ENCODE measurements at regions not wholly inside any gene's neighbourhood (a gene's known extent, or its start where the extent isn't known, plus 50 kb on each side); places are given as distances from the start of the nearest gene placed in this dataset.
"Not testable (repeated sequence)": the region's sequence is repeated elsewhere in the genome, so short reads cannot be mapped to it uniquely, and the experiment has no call there.

DNA sequence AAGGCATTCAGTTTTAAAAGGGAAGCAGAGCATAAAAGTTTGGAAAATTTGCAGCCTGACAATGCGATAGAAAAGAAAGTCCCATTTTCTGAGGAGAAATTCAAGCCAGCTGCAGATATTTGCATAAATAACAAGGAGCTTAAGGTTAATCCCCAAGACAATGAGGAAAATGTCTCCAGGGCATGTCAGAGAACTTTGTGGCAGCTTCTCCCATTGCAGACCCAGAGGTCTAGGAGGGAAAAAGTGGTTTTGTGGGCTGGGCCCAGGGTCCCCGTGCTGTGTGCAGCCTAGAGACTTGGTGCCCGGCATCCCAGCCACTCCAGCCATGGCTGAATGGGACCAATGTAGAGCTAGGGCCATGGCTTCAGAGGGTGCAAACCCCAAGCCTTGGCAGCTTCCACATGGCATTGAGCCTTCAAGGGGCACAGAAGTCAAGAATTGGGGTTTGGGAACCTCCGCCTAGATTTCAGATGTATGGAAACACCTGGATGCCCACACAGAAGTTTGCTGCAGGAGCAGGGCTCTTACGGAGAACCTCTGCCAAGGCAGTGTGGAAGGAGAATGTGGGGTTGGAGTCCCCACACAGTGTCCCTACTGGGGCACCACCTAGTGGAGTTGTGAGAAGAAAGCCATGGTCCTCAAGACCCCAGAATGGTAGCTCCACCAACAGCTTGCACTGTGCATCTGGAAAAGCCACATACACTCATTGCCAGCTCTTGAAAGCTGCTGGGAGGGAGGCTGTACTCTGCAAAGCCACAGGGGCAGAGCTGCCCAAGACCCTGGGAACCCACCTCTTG is 62.3 kb upstream of the SSBP3 start:
- H3K36me3 ChIP-seq (ENCODE audit: control insufficient read depth, insufficient read depth, low read length); H3K9ac ChIP-seq (ENCODE audit: low read length); H3K27me3 ChIP-seq (ENCODE audit: control insufficient read depth, insufficient read depth, low read length); H3K9me3 ChIP-seq (ENCODE audit: control insufficient read depth, low read length); H3K4me3 ChIP-seq (ENCODE audit: low read length): not testable (repeated sequence)
- H3K4me1 ChIP-seq (ENCODE audit: control insufficient read depth, insufficient read depth, low read length) = peaks cover 14% of the 10 kb centered on the region

DNA sequence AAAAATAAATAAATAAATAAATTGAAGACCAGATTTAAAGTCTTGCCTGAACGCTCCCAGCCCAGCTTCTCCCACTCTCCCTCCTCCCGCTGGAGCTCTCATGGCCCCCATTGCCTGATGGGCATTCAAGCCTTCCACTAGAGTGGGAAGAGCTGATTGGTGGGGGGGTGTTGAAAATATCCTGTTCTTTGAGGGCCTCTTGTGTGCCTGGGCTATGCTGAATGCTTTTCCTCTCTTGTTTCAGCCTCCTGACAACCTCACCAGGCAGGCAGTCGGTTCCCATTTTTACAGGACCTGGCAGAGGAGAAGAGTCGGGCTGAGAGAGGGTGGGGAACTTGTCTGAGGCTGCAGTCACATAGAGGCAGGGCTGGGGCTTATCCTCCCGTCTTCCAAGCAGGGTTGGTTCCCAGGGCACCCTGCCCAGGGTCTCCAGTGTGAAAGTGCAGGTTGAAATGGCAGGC is 59.2 kb upstream of the SSBP3 start:
- Histone ChIP-seq H3K36me3 (ENCODE audit: control insufficient read depth, insufficient read depth, low read length) (no peaks in the 10 kb centered on the region), H3K4me3 (ENCODE audit: low read length) (no peak overlapping the region), H3K27me3 (ENCODE audit: control insufficient read depth, insufficient read depth, low read length) (no peaks in the 10 kb centered on the region), H3K4me1 (ENCODE audit: control insufficient read depth, insufficient read depth, low read length) (peaks cover 19% of the 10 kb centered on the region), H3K9me3 (ENCODE audit: control insufficient read depth, low read length) (no peaks in the 10 kb centered on the region), H3K9ac (ENCODE audit: low read length) (no peak overlapping the region)

DNA sequence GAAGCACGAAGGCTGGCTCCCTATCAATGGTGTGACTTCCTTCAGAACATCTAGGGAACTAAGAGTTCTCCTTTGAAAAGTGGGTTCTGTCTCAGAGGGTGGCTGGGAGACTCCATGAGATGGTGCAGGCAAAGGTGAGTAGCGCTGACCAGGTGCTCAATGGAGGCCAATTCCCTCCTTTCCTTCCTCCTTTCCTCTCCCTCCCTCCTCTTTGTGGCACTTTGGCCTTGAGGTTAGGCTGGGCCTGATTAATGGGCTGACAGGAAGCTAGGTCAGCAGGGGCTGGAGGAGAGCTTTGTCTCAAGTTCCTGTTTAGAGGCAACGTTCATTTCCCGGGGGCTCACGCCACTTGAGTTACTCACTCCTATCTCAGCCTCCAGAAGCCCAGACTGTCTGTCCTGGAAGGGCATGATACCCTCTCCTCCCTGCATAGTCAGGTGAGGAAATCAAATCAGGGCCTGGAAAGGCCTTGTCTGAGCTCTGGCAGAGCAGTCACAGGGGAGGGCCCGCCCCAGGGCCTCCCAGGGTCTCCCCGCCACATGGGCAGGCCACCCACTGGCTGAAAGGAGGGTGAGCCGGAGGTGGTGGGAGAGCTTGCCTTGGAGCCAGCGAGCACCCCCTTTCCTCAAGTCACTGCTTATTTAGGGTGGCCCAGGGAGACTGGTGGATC is 58.4 kb upstream of the SSBP3 start:
- Histone ChIP-seq H3K9me3 (ENCODE audit: control insufficient read depth, low read length) (no peaks in the 10 kb centered on the region), H3K9ac (ENCODE audit: low read length) (no peak overlapping the region), H3K36me3 (ENCODE audit: control insufficient read depth, insufficient read depth, low read length) (no peaks in the 10 kb centered on the region), H3K4me1 (ENCODE audit: control insufficient read depth, insufficient read depth, low read length) (peaks cover 19% of the 10 kb centered on the region), H3K4me3 (ENCODE audit: low read length) (no peak overlapping the region), H3K27me3 (ENCODE audit: control insufficient read depth, insufficient read depth, low read length) (no peaks in the 10 kb centered on the region)

DNA sequence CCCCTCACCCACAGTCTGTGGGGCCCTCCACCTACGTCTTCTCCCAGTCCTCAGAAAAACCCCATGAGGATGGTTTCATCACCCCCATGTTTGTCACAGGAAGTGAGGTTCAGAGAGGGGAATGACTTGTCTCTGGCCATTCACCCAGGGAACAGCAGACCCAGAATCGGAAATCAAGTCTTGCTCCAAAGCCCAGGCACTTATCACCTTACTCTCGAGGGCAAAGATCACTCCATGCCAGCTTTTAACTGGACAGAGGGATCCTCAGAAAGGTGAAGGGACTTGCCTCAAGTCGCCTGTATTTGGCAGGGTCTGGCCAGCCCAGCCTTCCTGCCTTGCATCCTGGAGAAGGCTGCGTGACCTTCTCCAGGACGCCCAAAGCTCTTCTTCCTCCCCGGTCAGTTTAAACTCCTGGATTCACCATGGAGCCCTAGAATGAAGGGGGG is 57.9 kb upstream of the SSBP3 start:
- peaks cover 19% of the 10 kb centered on the region for H3K4me1 ChIP-seq (ENCODE audit: control insufficient read depth, insufficient read depth, low read length)
- H3K9ac ChIP-seq (ENCODE audit: low read length) = no peak overlapping the region
- no peaks in the 10 kb centered on the region for H3K36me3 ChIP-seq (ENCODE audit: control insufficient read depth, insufficient read depth, low read length)
- H3K9me3 ChIP-seq (ENCODE audit: control insufficient read depth, low read length) = no peaks in the 10 kb centered on the region
- no peaks in the 10 kb centered on the region for H3K27me3 ChIP-seq (ENCODE audit: control insufficient read depth, insufficient read depth, low read length)
- no peak overlapping the region for H3K4me3 ChIP-seq (ENCODE audit: low read length)

DNA sequence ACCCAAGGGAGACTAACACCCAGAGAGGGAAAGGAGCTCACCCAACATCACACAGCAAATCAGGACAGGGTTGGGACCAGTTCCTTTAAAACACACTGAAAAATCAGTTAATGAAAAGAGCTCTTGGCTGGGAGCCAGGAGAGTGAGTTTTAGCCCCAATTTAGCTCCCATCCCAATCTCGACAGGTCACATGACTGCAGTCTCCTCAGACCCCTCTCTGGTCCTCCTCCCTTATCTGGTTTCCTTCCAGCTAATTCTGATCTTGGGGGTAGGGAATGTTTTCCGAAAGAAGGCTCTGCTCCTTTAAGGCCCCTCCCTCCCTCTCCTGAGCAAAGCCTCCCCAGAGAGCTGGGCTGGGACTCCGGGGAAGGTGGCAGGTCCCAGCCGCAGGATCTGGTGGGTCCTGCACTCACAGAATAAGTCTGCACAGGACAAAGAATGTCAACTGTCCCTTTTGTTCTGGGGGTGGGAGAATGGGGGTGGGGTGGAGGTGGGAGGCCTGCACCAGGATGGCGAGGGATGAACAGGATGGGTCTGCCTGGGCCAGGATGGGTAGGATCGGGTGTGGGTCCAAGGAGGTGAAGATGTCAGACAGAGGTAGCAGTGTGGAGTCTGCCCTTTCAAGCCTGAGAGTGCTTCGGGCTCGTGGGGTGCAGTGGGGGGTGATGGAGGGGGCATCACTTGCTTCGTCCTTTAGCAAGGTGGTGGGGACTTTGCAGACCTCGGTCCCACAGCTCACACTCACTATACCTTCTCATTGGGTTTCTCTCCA is 57.3 kb upstream of the SSBP3 start:
- H3K27me3 ChIP-seq (ENCODE audit: control insufficient read depth, insufficient read depth, low read length) = no peaks in the 10 kb centered on the region
- no peaks in the 10 kb centered on the region for H3K36me3 ChIP-seq (ENCODE audit: control insufficient read depth, insufficient read depth, low read length)
- no peak overlapping the region for H3K9ac ChIP-seq (ENCODE audit: low read length)
- H3K4me1 ChIP-seq (ENCODE audit: control insufficient read depth, insufficient read depth, low read length) = peaks cover 19% of the 10 kb centered on the region
- no peak overlapping the region for H3K4me3 ChIP-seq (ENCODE audit: low read length)
- H3K9me3 ChIP-seq (ENCODE audit: control insufficient read depth, low read length) = no peaks in the 10 kb centered on the region

DNA sequence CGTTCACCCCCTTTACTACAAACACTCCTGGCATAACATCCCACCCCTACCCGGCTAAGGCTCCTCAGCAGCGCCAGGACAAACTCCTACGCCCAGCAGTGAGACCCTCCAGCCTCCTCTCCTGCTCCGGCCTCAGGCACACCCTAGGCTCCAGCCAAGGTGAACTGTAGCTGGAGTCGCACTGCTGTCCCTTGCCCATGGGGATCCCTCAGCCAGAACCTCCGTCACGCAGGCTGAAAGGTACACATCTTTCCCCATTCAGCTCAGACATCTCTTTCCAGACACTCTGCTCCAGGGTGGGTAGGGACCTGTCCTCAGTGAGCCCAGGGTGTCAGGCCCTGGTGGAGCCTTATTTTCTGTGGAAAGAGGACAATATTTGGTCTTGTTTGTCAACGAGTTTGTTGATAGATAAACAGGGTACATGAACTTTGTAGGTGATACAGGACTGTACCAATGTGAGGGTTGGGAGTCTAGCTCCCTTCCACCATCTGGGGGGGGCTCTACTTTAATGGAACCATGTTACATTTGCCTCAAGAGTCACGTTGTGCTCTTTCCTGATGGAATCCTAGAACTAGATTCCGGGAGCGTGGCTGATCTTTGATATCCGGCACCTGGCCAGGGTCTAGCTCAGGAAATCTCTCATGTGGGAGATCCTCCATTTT is 56.5 kb upstream of the SSBP3 start:
- peaks cover 19% of the 10 kb centered on the region for H3K4me1 ChIP-seq (ENCODE audit: control insufficient read depth, insufficient read depth, low read length)
- no peaks in the 10 kb centered on the region for H3K27me3 ChIP-seq (ENCODE audit: control insufficient read depth, insufficient read depth, low read length)
- H3K9ac ChIP-seq (ENCODE audit: low read length) = no peak overlapping the region
- no peak overlapping the region for H3K4me3 ChIP-seq (ENCODE audit: low read length)
- H3K9me3 ChIP-seq (ENCODE audit: control insufficient read depth, low read length) = no peaks in the 10 kb centered on the region
- H3K36me3 ChIP-seq (ENCODE audit: control insufficient read depth, insufficient read depth, low read length) = no peaks in the 10 kb centered on the region

DNA sequence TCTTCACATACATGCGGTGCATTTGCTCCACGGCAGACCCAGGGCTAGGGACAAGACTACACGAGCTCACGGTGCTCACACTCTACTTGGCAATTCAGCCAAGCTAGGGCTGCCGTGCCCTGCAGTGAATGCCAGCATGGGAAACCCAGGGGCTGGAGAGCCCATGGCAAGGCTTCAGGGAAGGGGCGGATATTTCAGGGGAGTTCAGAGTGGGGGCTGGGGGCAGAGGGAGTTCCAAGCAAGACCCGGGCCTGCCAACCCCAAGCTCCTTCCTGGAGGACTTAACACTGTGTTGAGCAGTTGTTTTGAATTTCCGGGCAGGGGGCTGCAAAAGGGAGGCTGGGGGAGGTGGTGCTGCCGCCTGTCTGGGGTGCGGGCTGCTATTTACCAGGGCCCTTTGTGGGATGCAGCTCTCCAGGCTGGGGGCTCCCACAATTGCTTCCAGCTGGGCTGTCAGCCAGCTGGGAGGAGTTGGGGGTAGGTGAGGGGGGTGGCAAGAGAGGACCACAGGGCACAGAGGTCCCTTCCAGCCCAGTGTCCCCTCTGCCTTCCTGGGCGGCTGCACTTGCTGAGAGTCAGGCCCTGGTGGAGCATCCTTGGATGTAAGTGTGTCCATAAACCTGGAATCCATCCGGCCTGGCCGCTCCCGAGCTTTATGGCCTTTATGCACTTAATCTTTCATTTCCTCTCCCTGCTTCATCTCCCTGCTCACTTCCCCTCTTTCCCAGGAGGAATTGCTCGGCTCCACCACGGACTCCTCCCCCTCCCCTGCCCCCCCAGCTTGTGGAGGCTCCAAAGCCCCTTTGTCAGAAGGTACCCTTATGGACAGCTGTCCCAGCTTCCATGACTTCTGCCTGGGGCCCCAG is 55.8 kb upstream of the SSBP3 start:
- no peaks in the 10 kb centered on the region for H3K36me3 ChIP-seq (ENCODE audit: control insufficient read depth, insufficient read depth, low read length)
- H3K9ac ChIP-seq (ENCODE audit: low read length) = no peak overlapping the region

DNA sequence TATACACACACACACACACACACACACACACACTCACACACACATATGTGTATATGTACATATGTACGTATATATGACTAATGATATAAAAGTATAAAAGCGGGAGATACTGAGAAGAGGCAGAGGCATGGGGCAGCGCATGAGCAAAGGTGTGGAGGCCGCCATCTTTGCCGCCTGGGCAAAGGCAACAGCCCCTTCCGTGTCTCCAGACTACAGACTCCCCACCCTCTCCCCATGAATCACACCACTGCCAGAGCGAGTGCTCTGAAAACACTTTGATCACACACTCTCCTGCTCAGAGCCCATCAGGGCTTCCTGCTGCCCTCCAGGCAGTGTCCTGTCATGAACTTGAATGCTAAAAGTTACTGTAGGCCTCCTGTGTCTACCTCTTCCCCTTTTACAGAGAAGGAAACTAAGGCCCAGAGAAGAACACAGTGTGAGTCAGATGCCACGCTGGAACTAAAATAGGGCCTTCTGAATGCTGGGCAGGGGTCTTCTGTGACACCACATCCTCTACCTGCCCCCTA is 54.7 kb upstream of the SSBP3 start:
- H3K9me3 ChIP-seq (ENCODE audit: control insufficient read depth, low read length) = no peaks in the 10 kb centered on the region
- no peak overlapping the region for H3K9ac ChIP-seq (ENCODE audit: low read length)
- no peaks in the 10 kb centered on the region for H3K36me3 ChIP-seq (ENCODE audit: control insufficient read depth, insufficient read depth, low read length)
- H3K4me3 ChIP-seq (ENCODE audit: low read length) = no peak overlapping the region
- H3K4me1 ChIP-seq (ENCODE audit: control insufficient read depth, insufficient read depth, low read length) = peaks cover 19% of the 10 kb centered on the region
- H3K27me3 ChIP-seq (ENCODE audit: control insufficient read depth, insufficient read depth, low read length) = no peaks in the 10 kb centered on the region

More for the DNA sequence above, 55.8 kb upstream of the SSBP3 start:
- no peaks in the 10 kb centered on the region for H3K27me3 ChIP-seq (ENCODE audit: control insufficient read depth, insufficient read depth, low read length)
- H3K4me1 ChIP-seq (ENCODE audit: control insufficient read depth, insufficient read depth, low read length) = peaks cover 19% of the 10 kb centered on the region
- no peaks in the 10 kb centered on the region for H3K9me3 ChIP-seq (ENCODE audit: control insufficient read depth, low read length)
- no peak overlapping the region for H3K4me3 ChIP-seq (ENCODE audit: low read length)

DNA sequence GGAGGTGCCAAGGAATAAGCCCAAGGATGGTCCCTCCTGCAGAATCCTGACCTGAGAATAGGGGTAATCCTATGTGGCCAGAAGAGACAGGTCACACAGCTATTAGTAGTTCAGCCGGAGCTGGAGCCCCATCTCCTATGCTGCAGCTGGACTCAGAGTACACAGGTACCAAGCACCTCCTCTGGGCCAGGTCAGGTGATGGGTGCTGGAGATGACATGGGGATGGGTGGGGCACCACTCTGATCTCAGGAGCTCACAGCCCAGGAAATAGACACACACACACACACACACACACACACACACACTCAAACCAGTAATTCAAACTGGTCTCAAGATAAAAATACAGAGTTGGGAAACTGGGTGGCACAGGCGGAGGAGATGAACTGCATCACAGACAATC is 54.2 kb upstream of the SSBP3 start:
- Histone ChIP-seq H3K27me3 (ENCODE audit: control insufficient read depth, insufficient read depth, low read length) (no peaks in the 10 kb centered on the region), H3K4me1 (ENCODE audit: control insufficient read depth, insufficient read depth, low read length) (peaks cover 19% of the 10 kb centered on the region), H3K9ac (ENCODE audit: low read length) (no peak overlapping the region), H3K4me3 (ENCODE audit: low read length) (no peak overlapping the region), H3K9me3 (ENCODE audit: control insufficient read depth, low read length) (no peaks in the 10 kb centered on the region), H3K36me3 (ENCODE audit: control insufficient read depth, insufficient read depth, low read length) (no peaks in the 10 kb centered on the region)

DNA sequence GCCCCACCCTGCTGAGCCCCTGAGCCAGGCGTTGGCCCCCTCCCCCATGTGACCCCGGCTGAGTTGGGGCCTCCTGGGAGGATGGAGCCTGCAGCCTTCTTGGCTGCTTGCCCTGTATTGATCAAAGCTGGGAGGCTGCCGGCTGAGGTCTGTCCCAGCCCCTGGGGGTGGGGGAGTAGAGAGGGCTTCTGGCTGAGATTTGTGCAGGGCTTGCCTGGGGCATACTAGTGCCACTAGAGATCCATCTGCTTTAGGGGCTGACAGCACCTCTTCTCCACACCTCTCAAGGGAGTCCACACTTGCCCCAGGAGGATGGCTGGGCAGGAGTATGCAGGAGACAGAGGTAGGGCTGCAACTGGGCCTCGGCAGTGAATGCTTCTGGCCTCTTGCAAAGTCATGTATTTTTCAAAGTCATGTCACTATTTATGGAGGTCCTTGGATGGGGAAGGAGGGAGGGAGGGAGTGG is 53.6 kb upstream of the SSBP3 start:
- Histone ChIP-seq H3K27me3 (ENCODE audit: control insufficient read depth, insufficient read depth, low read length) (no peaks in the 10 kb centered on the region), H3K4me1 (ENCODE audit: control insufficient read depth, insufficient read depth, low read length) (peaks cover 17% of the 10 kb centered on the region), H3K36me3 (ENCODE audit: control insufficient read depth, insufficient read depth, low read length) (no peaks in the 10 kb centered on the region), H3K4me3 (ENCODE audit: low read length) (no peak overlapping the region), H3K9ac (ENCODE audit: low read length) (no peak overlapping the region), H3K9me3 (ENCODE audit: control insufficient read depth, low read length) (no peaks in the 10 kb centered on the region)

DNA sequence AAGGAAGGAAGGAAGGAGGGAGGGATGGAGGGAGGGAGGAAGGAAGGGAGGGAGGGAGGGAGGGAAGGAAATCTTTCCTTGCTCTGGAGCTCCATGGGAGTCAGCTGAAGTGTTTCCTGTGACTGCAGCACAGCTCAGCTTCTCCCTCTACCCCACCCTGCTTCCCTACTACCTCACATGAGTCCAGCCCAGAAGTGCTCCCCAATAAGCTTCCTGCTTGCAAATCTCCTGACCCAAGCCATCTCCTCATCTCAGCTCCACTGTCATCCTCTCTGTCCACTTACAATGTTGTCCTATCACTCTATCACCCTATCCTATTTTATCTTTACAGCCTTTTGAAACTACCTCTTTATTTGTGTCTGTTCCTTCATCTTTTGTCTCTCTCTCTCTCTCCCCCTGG is 52.9 kb upstream of the SSBP3 start:
- no peaks in the 10 kb centered on the region for H3K9me3 ChIP-seq (ENCODE audit: control insufficient read depth, low read length)
- no peaks in the 10 kb centered on the region for H3K27me3 ChIP-seq (ENCODE audit: control insufficient read depth, insufficient read depth, low read length)
- no peaks in the 10 kb centered on the region for H3K36me3 ChIP-seq (ENCODE audit: control insufficient read depth, insufficient read depth, low read length)
- H3K4me3 ChIP-seq (ENCODE audit: low read length) = no peak overlapping the region
- H3K9ac ChIP-seq (ENCODE audit: low read length) = no peak overlapping the region
- H3K4me1 ChIP-seq (ENCODE audit: control insufficient read depth, insufficient read depth, low read length) = peaks cover 11% of the 10 kb centered on the region

All from mucosa of stomach (tissue), 1 donor.